Activated T-cell treated with anti-CD3 and anti-CD28 coated beads, Interleukin-2, amount 50 U/mL, for 72 hours (primary cell): ENCODE measurements at regions not wholly inside any gene's neighbourhood (a gene's known extent, or its start where the extent isn't known, plus 50 kb on each side); places are given as distances from the start of the nearest gene placed in this dataset.
"Not testable (repeated sequence)": the region's sequence is repeated elsewhere in the genome, so short reads cannot be mapped to it uniquely, and the experiment has no call there.

Experiments used
- ATAC-seq, 2 donors: fragments of 150-1000 bp; cut with Tn5 transposase; replicated peaks in 1 of 2; 2 replicates each; pipeline ENCODE4 v1.10.0; 2021; ENCODE audit warnings: moderate library complexity in 2 of 2, mild to moderate bottlenecking in 1 of 2
- DNase-seq, 2 donors: peaks; one replicate each; pipeline ENCODE4 v3.0.0; 2021 to 2022; ENCODE audit warnings: mixed read lengths in 1 of 2
- H3K27ac Mint-ChIP-seq: one replicate; pipeline ENCODE4 v1.8.0; 2022; ENCODE audit warnings: mild to moderate bottlenecking, moderate library complexity, mixed read lengths
- H3K27me3 Mint-ChIP-seq: one replicate; pipeline ENCODE4 v1.8.0; 2022; ENCODE audit warnings: low read depth, mixed read lengths
- H3K36me3 Mint-ChIP-seq, 2 donors: one replicate each; pipeline ENCODE4 v1.8.0; 2022; ENCODE audit warnings: mixed read lengths in 2 of 2, mild to moderate bottlenecking in 1 of 2; ENCODE audit not compliant: insufficient read depth in 2 of 2
- H3K4me1 Mint-ChIP-seq: one replicate; pipeline ENCODE4 v1.8.0; 2022; ENCODE audit warnings: low read depth, mixed read lengths
- H3K4me3 Mint-ChIP-seq, 2 donors: one replicate each; pipeline ENCODE4 v1.8.0; 2022; ENCODE audit warnings: mild to moderate bottlenecking in 2 of 2, mixed read lengths in 2 of 2, moderate library complexity in 2 of 2
- H3K9me3 Mint-ChIP-seq, 2 donors: one replicate each; pipeline ENCODE4 v1.8.0; 2022; ENCODE audit warnings: mixed read lengths in 2 of 2

GRCh38 chr2:56030062-56030461, 106.5 kb upstream of the EFEMP1 start:
- no peaks in the 10 kb centered on the region for H3K9me3 Mint-ChIP-seq
- no peaks in the 10 kb centered on the region for H3K27me3 Mint-ChIP-seq

GRCh38 chr2:56030901-56031300, 107.3 kb upstream of the EFEMP1 start:
- ATAC-seq: no peak
- H3K36me3 Mint-ChIP-seq: no peaks in the 10 kb centered on the region
- DNase-seq: no peak
- no peak overlapping the region for H3K4me3 Mint-ChIP-seq
- no peak overlapping the region for H3K27ac Mint-ChIP-seq
- H3K9me3 Mint-ChIP-seq: no peaks in the 10 kb centered on the region
- H3K4me1 Mint-ChIP-seq: no peaks in the 10 kb centered on the region
- H3K27me3 Mint-ChIP-seq: no peaks in the 10 kb centered on the region

More at GRCh38 chr2:56030062-56030461, 106.5 kb upstream of the EFEMP1 start:
- no peaks in the 10 kb centered on the region for H3K36me3 Mint-ChIP-seq
- H3K27ac Mint-ChIP-seq: no peak overlapping the region
- no peaks in the 10 kb centered on the region for H3K4me1 Mint-ChIP-seq
- no peak overlapping the region for H3K4me3 Mint-ChIP-seq
- ATAC-seq: no peak
- DNase-seq: no peak

- H3K9me3 Mint-ChIP-seq: no peaks in the 10 kb centered on the region
- H3K4me3 Mint-ChIP-seq: no peak overlapping the region
- ATAC-seq (no peak), DNase-seq (no peak)
- H3K4me1 Mint-ChIP-seq: no peaks in the 10 kb centered on the region
- H3K36me3 Mint-ChIP-seq: no peaks in the 10 kb centered on the region
- no peaks in the 10 kb centered on the region for H3K27me3 Mint-ChIP-seq
- H3K27ac Mint-ChIP-seq: no peak overlapping the region
Measured at GRCh38 chr2:56034258-56034657, 110.7 kb upstream of the EFEMP1 start.

- no peaks in the 10 kb centered on the region for H3K4me1 Mint-ChIP-seq
- no peak overlapping the region for H3K27ac Mint-ChIP-seq
- H3K27me3 Mint-ChIP-seq: no peaks in the 10 kb centered on the region
- no peak overlapping the region for H3K4me3 Mint-ChIP-seq
- H3K36me3 Mint-ChIP-seq: no peaks in the 10 kb centered on the region
- no peaks in the 10 kb centered on the region for H3K9me3 Mint-ChIP-seq
- ATAC-seq: no peak
- DNase-seq: no peak
Measured at GRCh38 chr2:56040189-56040588, 116.6 kb upstream of the EFEMP1 start.

- Mint-ChIP-seq H3K9me3 (no peaks in the 10 kb centered on the region), H3K27ac (no peak overlapping the region), H3K36me3 (no peaks in the 10 kb centered on the region), H3K4me1 (no peaks in the 10 kb centered on the region), H3K27me3 (no peaks in the 10 kb centered on the region), H3K4me3 (no peak overlapping the region)
- ATAC-seq (no peak), DNase-seq (no peak)
Measured at GRCh38 chr2:56040834-56041233, 117.3 kb upstream of the EFEMP1 start.

- DNase-seq: no peak
- Mint-ChIP-seq H3K4me3 (no peak overlapping the region), H3K27ac (no peak overlapping the region), H3K27me3 (no peaks in the 10 kb centered on the region), H3K4me1 (no peaks in the 10 kb centered on the region), H3K36me3 (no peaks in the 10 kb centered on the region), H3K9me3 (peaks cover 0 to 2% of the 10 kb centered on the region in 2 donors)
- no peak for ATAC-seq
Measured at GRCh38 chr2:56047136-56047535, 123.6 kb upstream of the EFEMP1 start.

- Mint-ChIP-seq H3K27me3 (no peaks in the 10 kb centered on the region), H3K36me3 (no peaks in the 10 kb centered on the region), H3K9me3 (peaks cover 0 to 2% of the 10 kb centered on the region in 2 donors), H3K4me3 (no peak overlapping the region), H3K4me1 (no peaks in the 10 kb centered on the region), H3K27ac (no peak overlapping the region)
- ATAC-seq (no peak), DNase-seq (no peak)
Measured at GRCh38 chr2:56049233-56049845, 125.8 kb upstream of the EFEMP1 start.

GRCh38 chr2:56053679-56054078, 130.1 kb upstream of the EFEMP1 start:
- Mint-ChIP-seq H3K4me3 (no peak overlapping the region), H3K27ac (no peak overlapping the region), H3K36me3 (no peaks in the 10 kb centered on the region), H3K4me1 (no peaks in the 10 kb centered on the region), H3K9me3 (peaks cover 3 to 4% of the 10 kb centered on the region in 2 donors), H3K27me3 (no peaks in the 10 kb centered on the region)
- DNase-seq: no peak
- ATAC-seq: no peak

- H3K36me3 Mint-ChIP-seq: no peaks in the 10 kb centered on the region
- no peaks in the 10 kb centered on the region for H3K27me3 Mint-ChIP-seq
- no peaks in the 10 kb centered on the region for H3K4me1 Mint-ChIP-seq
- no peak overlapping the region for H3K4me3 Mint-ChIP-seq
- no peak for DNase-seq
- ATAC-seq: no peak
- H3K27ac Mint-ChIP-seq: no peak overlapping the region
- H3K9me3 Mint-ChIP-seq: peaks cover 2 to 10% of the 10 kb centered on the region in 2 donors
Measured at GRCh38 chr2:56055405-56055804, 128.4 kb upstream of the CCDC85A start.

GRCh38 chr2:56061327-56061726, 122.5 kb upstream of the CCDC85A start:
- H3K36me3 Mint-ChIP-seq, ATAC-seq, H3K4me3 Mint-ChIP-seq, H3K4me1 Mint-ChIP-seq, H3K27me3 Mint-ChIP-seq, DNase-seq, H3K27ac Mint-ChIP-seq: not testable (repeated sequence)
- peaks cover 9 to 17% of the 10 kb centered on the region in 2 donors for H3K9me3 Mint-ChIP-seq

- H3K27ac Mint-ChIP-seq: no peak overlapping the region
- no peak for ATAC-seq
- DNase-seq: no peak
- H3K36me3 Mint-ChIP-seq: no peaks in the 10 kb centered on the region
- H3K9me3 Mint-ChIP-seq: peaks cover 2 to 10% of the 10 kb centered on the region in 2 donors
- H3K27me3 Mint-ChIP-seq: no peaks in the 10 kb centered on the region
- no peaks in the 10 kb centered on the region for H3K4me1 Mint-ChIP-seq
- no peak overlapping the region for H3K4me3 Mint-ChIP-seq
Measured at GRCh38 chr2:56068746-56069145, 115.0 kb upstream of the CCDC85A start.

- Mint-ChIP-seq H3K9me3 (peaks cover 3 to 4% of the 10 kb centered on the region in 2 donors), H3K27me3 (no peaks in the 10 kb centered on the region)
- ATAC-seq: no peak
Measured at GRCh38 chr2:56077359-56077915, 106.4 kb upstream of the CCDC85A start.

GRCh38 chr2:56082665-56083064, 101.1 kb upstream of the CCDC85A start:
- H3K4me1 Mint-ChIP-seq: no peaks in the 10 kb centered on the region
- peaks cover 4% of the 10 kb centered on the region in 2 donors for H3K9me3 Mint-ChIP-seq
- H3K27ac Mint-ChIP-seq: no peak overlapping the region
- no peaks in the 10 kb centered on the region for H3K36me3 Mint-ChIP-seq
- H3K27me3 Mint-ChIP-seq: no peaks in the 10 kb centered on the region
- ATAC-seq: no peak
- H3K4me3 Mint-ChIP-seq: no peak overlapping the region
- DNase-seq: no peak

More at GRCh38 chr2:56077359-56077915, 106.4 kb upstream of the CCDC85A start:
- DNase-seq: peak in 1 of 2 donors; percentile 2
- no peaks in the 10 kb centered on the region for H3K4me1 Mint-ChIP-seq
- H3K36me3 Mint-ChIP-seq: no peaks in the 10 kb centered on the region
- no peak overlapping the region for H3K27ac Mint-ChIP-seq
- no peak overlapping the region for H3K4me3 Mint-ChIP-seq
